Epidermal melanocyte (primary cell): ENCODE measurements at regions not wholly inside any gene's neighbourhood (a gene's known extent, or its start where the extent isn't known, plus 50 kb on each side); places are given as distances from the start of the nearest gene placed in this dataset.
"Not testable (repeated sequence)": the region's sequence is repeated elsewhere in the genome, so short reads cannot be mapped to it uniquely, and the experiment has no call there.

ENCODE experiments used
- DNase-seq: peaks from one replicate; pipeline ENCODE4 v3.0.0; 2011; ENCODE audit warnings: low spot score; ENCODE audit not compliant: insufficient read length

- DNase-seq, result no peak
These were observed 502.8 kb upstream of the PAPPA start for GRCh38 chr9:115650768-115651167.

GRCh38 chr9:115651461-115651860, 502.1 kb upstream of the PAPPA start:
- no peak for DNase-seq

- DNase-seq, result no peak
These were observed 500.4 kb upstream of the PAPPA start for GRCh38 chr9:115653171-115653606.

GRCh38 chr9:115657695-115658094, 495.9 kb upstream of the PAPPA start:
- DNase-seq, result no peak

GRCh38 chr9:115665519-115665918, 488.1 kb upstream of the PAPPA start:
- no peak for DNase-seq

GRCh38 chr9:115668521-115668920, 485.1 kb upstream of the PAPPA start:
- DNase-seq, result no peak

GRCh38 chr9:115671236-115671962, 482.2 kb upstream of the PAPPA start:
- DNase-seq, result no peak

- no peak for DNase-seq
These were observed 481.7 kb upstream of the PAPPA start for GRCh38 chr9:115671963-115672305.

GRCh38 chr9:115672477-115673316, 480.9 kb upstream of the PAPPA start:
- DNase-seq, result peak; percentile 37

- DNase-seq, result no peak
These were observed 480.0 kb upstream of the PAPPA start for GRCh38 chr9:115673599-115673998.

- no peak for DNase-seq
These were observed 479.5 kb upstream of the PAPPA start for GRCh38 chr9:115674091-115674490.

GRCh38 chr9:115675834-115676233, 477.8 kb upstream of the PAPPA start:
- no peak for DNase-seq

- no peak for DNase-seq
These were observed 473.4 kb upstream of the PAPPA start for GRCh38 chr9:115680231-115680630.

GRCh38 chr9:115681585-115681984, 472.0 kb upstream of the PAPPA start:
- no peak for DNase-seq

- no peak for DNase-seq
These were observed 467.5 kb upstream of the PAPPA start for GRCh38 chr9:115686069-115686468.

GRCh38 chr9:115687356-115687755, 466.2 kb upstream of the PAPPA start:
- no peak for DNase-seq

GRCh38 chr9:115689331-115689730, 464.3 kb upstream of the PAPPA start:
- no peak for DNase-seq

- no peak for DNase-seq
These were observed 462.6 kb upstream of the PAPPA start for GRCh38 chr9:115690786-115691496.

GRCh38 chr9:115691693-115692092, 461.9 kb upstream of the PAPPA start:
- no peak for DNase-seq

- DNase-seq, result not testable (repeated sequence)
These were observed 460.7 kb upstream of the PAPPA start for GRCh38 chr9:115692868-115693267.

- DNase-seq, result peak; percentile 19
These were observed 459.6 kb upstream of the PAPPA start for GRCh38 chr9:115694014-115694413.

GRCh38 chr9:115694991-115695390, 458.6 kb upstream of the PAPPA start:
- DNase-seq, result no peak
